Endothelial cell of umbilical vein (primary cell): ENCODE measurements at regions not wholly inside any gene's neighbourhood (a gene's known extent, or its start where the extent isn't known, plus 50 kb on each side); places are given as distances from the start of the nearest gene placed in this dataset.

Experiments
- EZH2 ChIP-seq: IDR thresholded peaks from 2 replicates; pipeline ENCODE4 v1.6.1; 2012; ENCODE audit warnings: borderline replicate concordance, low read depth, mild to moderate bottlenecking, moderate library complexity, low read length, inconsistent platforms; ENCODE audit not compliant: severe bottlenecking
- JUN ChIP-seq: IDR thresholded peaks from 2 replicates; pipeline ENCODE4 v1.6.1; 2011; ENCODE audit warnings: borderline replicate concordance, low read depth; ENCODE audit not compliant: insufficient read length, insufficient read depth
- MYC ChIP-seq: IDR thresholded peaks from one replicate; pipeline ENCODE4 v1.6.1; 2011; ENCODE audit warnings: mild to moderate bottlenecking, low read depth, low read length
- POLR2A ChIP-seq: IDR thresholded peaks from 2 replicates; pipeline ENCODE4 v1.6.1; 2012; ENCODE audit warnings: low read depth, mild to moderate bottlenecking, control low read depth, low read length
- TF ChIP-seq, protein P1 (sequence below), 2 donors: IDR thresholded peaks; 1 replicate in 1 of 2; 2 replicates in 1 of 2; pipeline ENCODE4 v1.5.1; 2011; ENCODE audit warnings: low read length in 2 of 2, mild to moderate bottlenecking in 2 of 2, moderate library complexity in 2 of 2, control low read depth in 1 of 2, inconsistent platforms in 1 of 2, low read depth in 1 of 2; ENCODE audit not compliant: insufficient read depth in 1 of 2; ENCODE audit errors: extremely low read depth in 1 of 2
- TF ChIP-seq, protein P2 (sequence below): IDR thresholded peaks from 2 replicates; pipeline ENCODE4 v1.6.1; 2011; ENCODE audit not compliant: insufficient read depth, insufficient read length

DNA sequence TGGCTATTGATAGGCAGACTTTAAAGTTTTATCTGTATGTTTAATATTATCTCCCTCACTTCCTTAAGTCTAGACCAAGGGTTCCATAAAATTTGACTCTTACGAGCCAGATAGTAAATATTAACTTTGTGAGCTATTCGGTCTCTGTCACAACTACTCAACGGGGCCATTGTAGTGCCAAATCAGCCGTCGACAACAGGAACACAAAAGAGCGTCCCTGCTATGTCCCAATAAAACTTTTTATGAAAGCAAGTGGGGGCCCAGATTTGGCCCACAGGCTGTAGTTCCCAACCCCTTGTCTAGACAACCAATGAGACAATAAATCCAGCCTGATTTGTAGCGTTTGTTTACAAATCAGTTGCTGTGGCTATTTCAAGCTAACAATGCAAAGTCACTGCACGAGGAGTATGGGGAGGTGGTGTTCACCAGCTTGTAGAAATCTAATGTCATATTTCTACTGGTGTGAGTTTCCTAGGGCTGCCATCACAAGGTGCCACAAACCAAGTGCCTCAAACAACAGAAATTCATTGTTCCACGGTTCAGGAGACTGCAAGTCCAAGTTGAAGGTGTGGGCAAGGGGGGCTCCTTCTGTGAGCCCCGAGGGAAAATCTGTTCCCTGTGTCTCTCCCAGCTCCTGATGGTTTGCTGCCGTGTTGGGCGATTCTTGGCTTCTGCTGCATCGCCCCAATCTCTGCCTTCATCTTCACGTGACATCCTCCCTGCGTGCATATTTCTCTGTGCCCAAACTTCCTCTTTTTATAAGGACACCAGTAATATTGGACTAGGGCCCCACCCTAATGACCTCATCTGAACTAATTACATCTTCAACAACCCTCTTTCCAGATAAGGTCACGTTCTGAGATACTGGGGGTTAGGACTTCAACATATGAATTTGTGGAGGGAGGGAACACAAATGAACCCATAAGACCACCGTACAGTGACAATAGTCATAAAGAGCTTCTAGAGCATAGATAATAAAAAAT lies 356.0 kb upstream of the JARID2 start:
- TF ChIP-seq, protein P1, sequence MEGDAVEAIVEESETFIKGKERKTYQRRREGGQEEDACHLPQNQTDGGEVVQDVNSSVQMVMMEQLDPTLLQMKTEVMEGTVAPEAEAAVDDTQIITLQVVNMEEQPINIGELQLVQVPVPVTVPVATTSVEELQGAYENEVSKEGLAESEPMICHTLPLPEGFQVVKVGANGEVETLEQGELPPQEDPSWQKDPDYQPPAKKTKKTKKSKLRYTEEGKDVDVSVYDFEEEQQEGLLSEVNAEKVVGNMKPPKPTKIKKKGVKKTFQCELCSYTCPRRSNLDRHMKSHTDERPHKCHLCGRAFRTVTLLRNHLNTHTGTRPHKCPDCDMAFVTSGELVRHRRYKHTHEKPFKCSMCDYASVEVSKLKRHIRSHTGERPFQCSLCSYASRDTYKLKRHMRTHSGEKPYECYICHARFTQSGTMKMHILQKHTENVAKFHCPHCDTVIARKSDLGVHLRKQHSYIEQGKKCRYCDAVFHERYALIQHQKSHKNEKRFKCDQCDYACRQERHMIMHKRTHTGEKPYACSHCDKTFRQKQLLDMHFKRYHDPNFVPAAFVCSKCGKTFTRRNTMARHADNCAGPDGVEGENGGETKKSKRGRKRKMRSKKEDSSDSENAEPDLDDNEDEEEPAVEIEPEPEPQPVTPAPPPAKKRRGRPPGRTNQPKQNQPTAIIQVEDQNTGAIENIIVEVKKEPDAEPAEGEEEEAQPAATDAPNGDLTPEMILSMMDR (IDR thresholded peaks at IDR 0.05; ENCODE audit: extremely low read depth in 1 of 2, insufficient read depth in 1 of 2, low read depth in 1 of 2, low read length in 2 of 2): no peak
- no peak for TF ChIP-seq EZH2
- no peak for TF ChIP-seq POLR2A
- TF ChIP-seq MYC: no peak
- TF ChIP-seq JUN: no peak
- TF ChIP-seq, protein P2, sequence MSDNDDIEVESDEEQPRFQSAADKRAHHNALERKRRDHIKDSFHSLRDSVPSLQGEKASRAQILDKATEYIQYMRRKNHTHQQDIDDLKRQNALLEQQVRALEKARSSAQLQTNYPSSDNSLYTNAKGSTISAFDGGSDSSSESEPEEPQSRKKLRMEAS: no peak
